NCI-H146 treated with DMSO at 0.1 percent for 48 hours (cell line): ENCODE measurements at regions not wholly inside any gene's neighbourhood (a gene's known extent, or its start where the extent isn't known, plus 50 kb on each side); places are given as distances from the start of the nearest gene placed in this dataset.

ENCODE experiments used
- DNase-seq: peaks from one replicate; lab custom pipeline; 2025; ENCODE audit not compliant: unreplicated experiment; lab: John Stamatoyannopoulos, UW

DNA sequence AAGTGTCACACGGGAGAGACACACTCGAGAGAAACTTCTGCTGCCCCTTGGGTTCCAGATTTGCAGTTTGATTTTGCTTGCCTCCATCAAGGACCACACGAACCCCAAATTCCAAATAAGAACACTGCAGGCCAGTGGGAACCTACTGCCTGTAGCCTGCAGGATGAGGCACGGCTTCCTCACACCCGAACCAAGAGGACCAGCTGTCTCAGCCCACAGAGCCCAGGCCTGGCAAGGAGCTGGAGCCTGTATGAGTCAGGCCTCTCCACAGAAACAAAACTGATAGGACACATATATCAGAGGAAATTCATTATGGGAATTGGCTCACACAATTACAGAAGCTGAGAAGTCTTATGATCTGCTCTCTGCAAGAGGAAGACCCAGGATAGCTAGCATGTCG is 188.1 kb upstream of the NSMCE3 start:
- no peak for DNase-seq

DNA sequence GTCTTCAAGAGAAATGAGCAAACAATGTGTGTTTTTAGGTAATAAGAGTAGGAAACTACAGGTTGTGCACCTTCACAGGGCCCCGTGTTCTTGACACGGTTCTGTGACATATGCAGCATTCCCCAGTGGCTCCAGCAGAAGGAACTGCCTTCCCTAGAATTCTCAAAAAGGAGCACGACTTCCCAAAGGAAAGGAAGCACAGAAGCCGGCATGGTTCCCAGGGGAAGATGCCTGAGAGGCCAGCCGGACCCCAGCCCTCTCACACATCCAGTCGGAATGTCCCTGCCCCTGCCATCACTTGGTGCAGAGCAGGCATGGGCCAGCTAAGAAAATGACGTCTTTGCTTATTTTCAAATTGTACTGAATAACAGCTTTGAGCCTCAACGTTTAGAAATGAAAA is 187.3 kb upstream of the NSMCE3 start:
- no peak for DNase-seq

DNA sequence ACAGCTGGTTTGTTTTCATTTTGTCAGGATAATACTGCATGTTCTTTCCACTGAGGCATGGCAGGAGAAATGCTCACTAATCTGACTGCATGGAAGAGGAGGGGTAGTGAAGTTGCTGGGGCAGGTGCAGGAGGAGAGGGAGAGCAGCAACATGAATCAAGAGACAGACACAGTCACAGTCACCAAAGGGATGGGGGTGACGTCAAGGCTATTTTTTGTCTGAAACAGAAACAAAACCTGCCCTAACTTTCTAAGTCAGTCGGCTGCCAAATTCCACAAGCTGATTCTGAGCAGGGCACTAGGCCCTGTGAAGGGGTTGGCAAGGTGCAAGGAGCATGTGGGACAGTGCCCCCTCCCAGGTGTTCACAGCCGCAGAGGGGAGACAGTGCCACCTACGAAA is 186.6 kb upstream of the NSMCE3 start:
- no peak for DNase-seq

GRCh38 chr15:29455530-29455929 is 185.9 kb upstream of the NSMCE3 start:
- no peak for DNase-seq

GRCh38 chr15:29455055-29455454 is 185.4 kb upstream of the NSMCE3 start:
- DNase-seq = no peak

- no peak for DNase-seq
These were observed 184.9 kb upstream of the NSMCE3 start for GRCh38 chr15:29454506-29454905.

DNA sequence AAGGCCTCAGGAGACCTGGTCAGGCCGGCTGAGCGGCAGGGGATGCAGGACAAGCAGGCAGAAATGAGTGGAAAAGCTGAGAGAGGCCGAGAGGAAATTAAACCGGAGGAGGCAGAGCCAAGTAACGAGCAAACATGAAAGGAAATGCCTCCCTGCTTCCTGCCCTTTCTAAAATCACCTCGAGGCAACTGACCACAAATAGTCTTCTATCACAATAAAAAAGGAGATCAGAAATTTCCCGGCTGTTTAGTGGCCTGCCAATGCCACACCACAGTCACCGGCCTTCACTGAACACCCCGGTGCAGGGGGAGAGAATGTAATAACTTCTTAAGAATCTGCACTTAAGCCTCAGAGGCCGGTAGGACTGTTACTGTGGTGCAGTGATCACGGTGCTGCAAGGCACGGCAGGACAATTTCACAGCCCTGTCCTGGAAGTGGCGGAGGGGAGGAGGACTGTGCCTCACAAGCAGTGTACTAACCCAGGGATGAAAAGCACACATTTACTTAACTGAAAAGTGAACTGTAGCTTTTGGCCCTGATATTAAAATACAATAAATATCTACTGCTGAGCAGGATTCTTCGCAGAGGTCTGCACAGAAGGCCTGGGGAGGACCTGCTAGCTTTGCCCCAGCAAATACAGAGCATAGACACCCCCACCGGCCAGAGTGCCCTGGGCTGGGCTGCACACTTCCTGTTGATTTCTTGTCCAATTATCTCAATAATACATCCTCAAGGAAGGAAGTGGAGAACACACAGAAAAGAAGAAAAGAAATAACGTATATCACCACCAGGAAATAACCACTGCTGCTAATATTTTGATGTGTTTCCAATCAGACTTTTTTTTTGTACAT is 183.5 kb upstream of the NSMCE3 start:
- no peak for DNase-seq

GRCh38 chr15:29451201-29451781 is 181.7 kb upstream of the NSMCE3 start:
- DNase-seq = no peak

- no peak for DNase-seq
These were observed 179.5 kb upstream of the NSMCE3 start for GRCh38 chr15:29449136-29449535.

- no peak for DNase-seq
These were observed 178.7 kb upstream of the NSMCE3 start for GRCh38 chr15:29448320-29448719.

- no peak for DNase-seq
These were observed 176.9 kb upstream of the NSMCE3 start for GRCh38 chr15:29446480-29446879.

DNA sequence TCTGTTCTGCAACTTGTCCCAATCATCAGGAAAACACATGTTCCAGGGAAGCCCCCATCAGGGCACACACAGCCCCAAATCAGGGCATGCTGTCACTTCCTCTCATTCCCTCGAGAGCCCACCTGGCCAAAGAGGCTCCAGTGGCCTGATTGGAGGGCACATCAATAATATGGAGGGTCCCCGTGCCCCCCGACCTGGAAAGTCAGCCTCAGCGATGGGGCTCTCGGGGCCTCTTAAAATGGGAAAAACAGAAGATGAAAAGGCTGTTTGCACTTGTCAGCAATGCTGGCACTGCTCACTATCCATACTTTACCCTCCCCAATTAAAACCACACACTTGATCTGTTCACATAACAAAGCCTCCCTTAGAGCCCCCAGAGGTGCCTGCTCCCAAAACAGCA is 172.9 kb upstream of the NSMCE3 start:
- DNase-seq = no peak

DNA sequence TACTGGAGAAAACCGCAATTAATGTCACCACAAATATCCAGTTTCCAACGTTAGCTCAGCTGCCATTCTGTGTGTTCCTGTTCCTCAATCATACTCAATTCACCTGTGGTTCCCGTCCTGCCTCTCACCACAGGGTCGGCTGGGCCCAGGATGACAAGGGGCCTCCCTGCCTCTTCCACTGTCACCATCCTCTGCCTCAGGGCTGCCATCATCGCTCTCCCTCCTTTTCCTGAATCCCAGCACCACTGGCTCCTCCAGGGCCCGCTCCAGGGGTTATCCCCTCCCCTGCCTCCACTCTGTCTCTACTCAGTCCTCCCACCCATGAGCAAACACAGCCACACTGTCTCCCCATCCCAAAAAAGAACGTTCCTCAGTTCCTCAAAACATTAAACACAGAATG is 170.9 kb upstream of the NSMCE3 start:
- no peak for DNase-seq

- DNase-seq = no peak
These were observed 169.1 kb upstream of the NSMCE3 start for GRCh38 chr15:29438703-29439055.

DNA sequence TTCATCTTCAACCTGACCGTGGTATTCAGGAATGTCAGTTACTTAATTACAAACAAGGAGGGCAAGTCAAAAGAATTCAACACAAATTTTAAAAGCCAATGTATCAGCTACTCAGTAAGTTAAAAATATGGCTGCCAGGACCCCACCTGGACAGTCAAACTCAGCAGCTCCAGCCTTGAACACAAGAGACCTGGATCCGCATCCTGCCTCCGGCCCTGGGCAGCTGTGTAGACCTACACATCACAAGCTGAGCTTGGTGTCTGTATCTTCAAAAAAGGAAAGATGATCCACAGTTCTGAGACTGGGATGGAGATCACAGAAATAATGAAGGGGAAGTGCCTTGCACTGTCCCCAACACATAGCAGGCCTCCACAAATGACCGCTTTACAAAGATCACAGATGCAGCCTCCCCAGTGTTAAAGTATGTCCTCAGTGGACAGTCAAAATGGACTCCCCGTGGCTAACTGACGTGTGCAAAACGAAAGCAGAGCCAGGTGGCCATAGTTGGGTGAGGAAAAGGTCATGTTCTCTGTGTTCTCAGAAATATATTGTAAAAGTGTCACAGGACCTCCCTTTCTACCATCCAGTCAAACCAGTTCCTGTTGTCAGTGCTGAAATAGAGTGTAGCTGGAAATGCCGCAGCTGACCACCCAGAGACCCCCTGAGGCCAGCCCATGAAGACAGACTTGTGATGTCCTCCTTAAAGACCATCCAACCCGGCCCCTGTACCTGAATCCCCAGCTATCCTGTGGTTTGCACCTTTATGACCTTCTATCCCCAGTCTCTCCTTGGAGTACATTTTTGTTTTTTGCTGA is 168.5 kb upstream of the NSMCE3 start:
- DNase-seq = no peak

DNA sequence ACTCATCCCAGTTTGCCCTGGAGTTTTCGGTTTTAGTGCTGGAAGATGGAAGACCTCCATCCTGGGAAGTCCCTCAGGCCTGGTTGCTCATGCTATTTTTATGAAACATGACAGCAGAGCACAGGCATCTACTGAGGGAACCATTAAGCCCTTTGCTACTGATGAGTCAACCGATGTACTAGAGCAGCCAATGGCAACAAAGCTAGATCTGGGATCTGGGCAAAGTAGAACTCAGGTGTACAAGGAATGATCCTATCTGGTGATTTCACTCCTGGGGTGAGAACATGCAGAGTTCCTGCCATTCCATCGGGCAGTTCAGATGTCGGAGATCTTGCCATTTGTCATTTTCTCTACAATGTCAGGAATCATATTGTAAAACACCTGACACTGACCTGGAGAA is 166.2 kb upstream of the NSMCE3 start:
- no peak for DNase-seq

GRCh38 chr15:29434280-29434679 is 164.7 kb upstream of the NSMCE3 start:
- DNase-seq = no peak

- no peak for DNase-seq
These were observed 164.1 kb upstream of the NSMCE3 start for GRCh38 chr15:29433507-29434248.

DNA sequence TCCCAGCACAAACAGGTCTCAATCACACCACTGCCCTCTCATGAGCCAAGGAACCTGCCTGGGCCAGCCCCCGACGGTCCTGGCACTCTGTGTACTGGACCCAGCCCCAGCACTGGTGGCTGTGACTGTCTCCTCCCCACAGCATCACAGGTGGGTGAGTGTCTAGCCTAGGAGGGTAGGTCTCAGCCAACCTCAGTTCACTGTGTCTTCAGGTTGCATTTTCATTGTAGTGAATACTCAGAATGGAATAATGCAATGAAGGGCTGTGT is 163.4 kb upstream of the NSMCE3 start:
- DNase-seq = no peak

DNA sequence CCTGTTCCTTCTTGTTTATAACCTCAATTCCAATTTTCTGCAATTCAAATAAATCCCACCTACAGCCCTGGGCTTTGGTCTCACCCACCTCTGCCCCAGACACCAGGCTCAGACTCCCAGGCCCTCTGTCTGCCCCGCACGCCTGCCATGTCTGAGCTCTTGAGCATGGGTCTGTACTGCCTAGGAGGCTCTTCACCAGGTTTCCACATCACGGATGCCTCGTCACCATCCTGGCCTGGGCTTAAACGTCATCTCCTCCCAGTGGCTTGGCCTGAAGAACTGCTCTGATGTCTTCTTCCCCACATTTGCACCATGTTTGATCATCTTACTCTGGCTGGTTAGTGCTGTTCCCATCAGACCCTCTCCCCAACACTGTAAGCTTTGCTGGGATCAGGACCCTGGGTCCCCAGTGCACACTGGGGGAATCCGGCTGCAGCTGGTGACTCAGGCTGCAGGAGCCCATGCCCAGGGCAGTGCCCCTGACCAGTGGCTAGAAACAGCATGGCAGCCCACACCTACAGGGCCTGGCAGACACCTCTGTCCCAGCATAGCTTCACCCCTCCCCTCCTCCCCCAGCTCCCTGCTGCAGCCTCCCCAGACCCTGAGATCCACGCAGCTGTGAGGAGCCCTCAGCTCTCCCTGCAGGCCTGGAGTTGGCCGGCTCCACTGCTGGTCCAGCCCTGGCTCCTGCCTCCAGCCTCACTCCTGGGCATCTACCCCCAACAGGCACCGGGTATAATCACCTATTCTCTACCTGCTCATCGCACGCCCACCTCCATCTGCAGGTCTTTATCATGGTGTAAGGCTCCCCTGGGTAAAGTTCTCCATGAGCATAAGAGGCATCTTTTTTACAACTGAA is 162.8 kb upstream of the NSMCE3 start:
- DNase-seq = no peak

- no peak for DNase-seq
These were observed 161.2 kb upstream of the NSMCE3 start for GRCh38 chr15:29430831-29431230.
